HG03103 (cell line): ENCODE measurements at regions not wholly inside any gene's neighbourhood (a gene's known extent, or its start where the extent isn't known, plus 50 kb on each side); places are given as distances from the start of the nearest gene placed in this dataset.

ENCODE experiments used
- ATAC-seq: cut with Tn5 transposase; IDR thresholded peaks from one replicate; pipeline ENCODE4 v1.9.1; 2021; ENCODE audit warnings: low read depth; ENCODE audit not compliant: unreplicated experiment

GRCh38 chr12:31869972-31870371 lies 89.2 kb upstream of the RESF1 start:
- no peak for ATAC-seq

GRCh38 chr12:31868965-31869364 lies 90.2 kb upstream of the RESF1 start:
- no peak for ATAC-seq

GRCh38 chr12:31867292-31867691 lies 91.9 kb upstream of the RESF1 start:
- no peak for ATAC-seq

GRCh38 chr12:31866523-31866922 lies 92.7 kb upstream of the RESF1 start:
- ATAC-seq = no peak

DNA sequence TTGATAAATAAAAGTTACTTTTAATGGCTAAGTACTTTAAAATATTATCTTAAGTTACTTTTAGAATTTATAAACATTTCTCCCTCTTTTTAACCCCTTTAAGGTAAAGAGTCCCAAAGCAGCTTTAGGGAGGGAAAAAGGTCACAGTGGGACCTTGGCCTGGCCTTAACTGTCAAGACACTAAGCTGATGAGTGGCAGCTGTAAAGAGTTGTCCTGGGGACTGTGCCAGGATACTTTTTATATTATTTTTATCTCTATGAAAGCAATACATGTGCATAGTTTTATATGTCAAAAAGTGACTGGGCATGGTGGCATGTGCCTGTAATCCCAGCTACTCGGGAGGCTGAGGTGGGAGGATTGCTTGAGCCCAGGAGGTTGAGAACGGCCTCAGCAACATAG lies 94.2 kb upstream of the RESF1 start:
- ATAC-seq = no peak

DNA sequence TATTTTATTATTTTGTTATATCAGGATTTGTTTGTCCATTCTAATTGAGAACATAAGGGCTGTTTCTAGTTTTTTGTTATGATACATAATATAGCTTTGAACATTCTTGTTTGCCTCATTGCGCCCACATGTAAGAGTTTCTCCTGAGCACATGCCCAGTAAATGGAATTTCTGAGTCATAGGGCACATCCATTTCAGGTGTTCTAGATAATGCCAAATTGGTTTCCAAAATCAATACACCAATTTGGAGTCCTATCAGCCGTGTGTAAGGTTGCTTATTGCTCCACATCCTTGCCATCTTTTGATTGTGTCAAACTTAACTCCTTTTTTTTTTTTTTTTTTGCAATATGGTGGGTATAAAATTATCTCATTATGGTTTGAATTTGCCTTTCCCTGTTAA lies 97.9 kb upstream of the RESF1 start:
- ATAC-seq = no peak

GRCh38 chr12:31860401-31860800 lies 98.8 kb upstream of the RESF1 start:
- ATAC-seq = no peak

DNA sequence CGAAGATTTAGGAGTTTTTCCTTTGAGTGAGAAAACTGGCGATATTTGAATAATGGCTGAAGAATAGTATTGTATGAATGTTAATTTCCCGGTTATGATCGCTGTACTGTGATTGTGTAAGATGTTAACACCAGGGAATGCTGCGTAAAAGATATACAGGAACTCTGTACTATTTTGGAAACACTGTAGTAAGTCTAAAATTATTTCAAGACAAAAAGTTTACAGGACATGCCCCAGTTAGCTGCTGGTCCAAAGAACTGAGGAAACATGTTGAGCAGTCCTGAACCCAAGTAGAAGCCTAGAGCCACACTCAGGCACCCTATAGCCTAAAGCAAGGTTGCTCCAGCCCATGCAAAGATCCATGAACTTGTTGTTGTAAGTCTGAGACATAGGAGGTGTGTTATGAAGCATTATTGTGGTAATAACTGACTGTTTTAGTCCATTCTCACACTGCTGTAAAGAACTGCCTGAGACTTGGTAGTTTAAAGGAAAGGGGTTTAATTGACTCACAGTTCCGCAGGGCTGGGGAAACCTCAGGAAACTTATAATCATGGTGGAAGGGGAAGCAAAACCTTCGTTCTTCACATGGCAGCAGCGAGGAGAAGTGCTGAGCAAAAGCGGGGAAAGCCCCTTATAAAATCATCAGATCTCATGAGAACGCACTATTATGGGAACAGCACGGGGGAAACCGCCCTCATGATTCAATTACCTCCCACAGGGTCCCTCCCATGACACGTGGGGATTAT lies 99.8 kb upstream of the RESF1 start:
- ATAC-seq = no peak

DNA sequence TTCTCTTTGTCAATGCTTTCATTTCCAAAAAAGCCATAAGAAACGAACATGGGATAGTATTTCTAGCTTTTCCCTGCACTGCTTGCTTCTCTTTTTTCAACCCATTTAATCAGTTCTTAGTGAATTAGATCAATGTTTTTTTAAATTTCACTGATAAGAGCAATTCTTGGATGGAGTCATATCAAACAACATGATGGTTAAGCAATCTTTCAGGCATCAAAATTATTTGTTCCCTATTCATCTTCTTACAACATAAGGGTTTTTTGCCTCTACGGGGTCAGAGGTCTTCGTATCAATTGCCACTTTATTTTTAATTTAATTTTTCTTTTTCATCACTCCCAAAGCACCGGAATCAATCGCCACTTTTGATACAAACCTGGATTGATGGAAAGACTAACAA lies 103.8 kb upstream of the RESF1 start:
- no peak for ATAC-seq

DNA sequence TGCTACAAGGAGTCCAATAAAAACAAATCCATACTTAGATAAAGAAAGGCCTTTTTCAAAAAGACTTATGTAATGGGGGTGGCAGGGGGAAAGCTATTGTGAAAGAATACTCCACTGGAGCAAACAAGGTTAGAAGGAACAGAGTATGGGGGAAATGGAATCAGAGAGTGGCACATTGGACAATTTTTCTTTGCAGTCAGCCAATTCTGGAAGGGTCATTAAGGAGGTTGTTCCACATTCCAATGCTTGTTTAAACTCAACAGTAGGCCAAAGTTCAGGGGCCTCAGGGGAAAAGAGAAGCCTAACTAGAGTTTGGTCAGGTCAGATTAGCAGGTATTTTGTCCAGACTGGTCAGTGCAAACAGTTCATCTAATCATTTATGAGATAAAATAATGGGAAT lies 105.2 kb upstream of the RESF1 start:
- ATAC-seq = no peak

DNA sequence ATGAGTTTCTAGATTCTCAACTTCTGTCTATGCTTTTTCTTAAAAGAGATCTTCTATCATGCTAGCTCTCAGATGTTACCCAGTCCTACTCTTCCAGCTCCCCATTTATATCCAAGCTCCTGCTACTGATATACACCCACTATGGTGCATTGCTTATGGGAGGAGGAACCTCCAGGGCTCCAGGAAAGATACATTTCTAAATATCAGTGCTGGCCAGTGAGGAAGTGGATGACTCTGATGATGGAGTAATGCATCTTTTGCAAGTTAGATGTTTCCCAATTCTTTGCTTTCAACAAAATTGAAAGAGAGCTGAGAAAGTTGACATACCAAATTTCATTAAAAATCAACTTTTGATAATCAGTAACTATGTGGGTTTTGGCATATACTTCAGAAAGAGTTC lies 105.7 kb upstream of the RESF1 start:
- ATAC-seq = no peak

GRCh38 chr12:31850268-31850667 lies 108.9 kb upstream of the RESF1 start:
- no peak for ATAC-seq

GRCh38 chr12:31849090-31849687 lies 110.0 kb upstream of the RESF1 start:
- ATAC-seq = no peak

DNA sequence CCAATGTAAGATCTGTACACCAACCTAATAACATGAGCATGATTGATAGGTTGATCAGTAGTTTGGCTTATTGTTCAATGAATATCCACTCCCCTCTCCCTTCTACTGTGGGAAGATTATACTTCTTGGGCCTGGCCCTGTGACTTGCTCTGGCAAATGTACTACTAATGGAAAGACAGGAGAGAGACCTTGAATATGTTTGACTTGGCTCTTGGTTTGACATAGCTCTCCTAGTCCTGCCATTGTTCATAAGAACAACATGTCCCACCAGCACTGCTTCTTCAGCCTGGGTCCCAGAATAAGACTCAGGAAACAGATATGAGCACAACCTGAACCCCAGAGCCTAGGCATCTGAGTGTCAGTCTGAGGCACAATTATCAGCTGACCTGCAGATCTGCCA lies 112.8 kb upstream of the RESF1 start:
- ATAC-seq = no peak

GRCh38 chr12:31845613-31846322 lies 113.4 kb upstream of the RESF1 start:
- no peak for ATAC-seq

DNA sequence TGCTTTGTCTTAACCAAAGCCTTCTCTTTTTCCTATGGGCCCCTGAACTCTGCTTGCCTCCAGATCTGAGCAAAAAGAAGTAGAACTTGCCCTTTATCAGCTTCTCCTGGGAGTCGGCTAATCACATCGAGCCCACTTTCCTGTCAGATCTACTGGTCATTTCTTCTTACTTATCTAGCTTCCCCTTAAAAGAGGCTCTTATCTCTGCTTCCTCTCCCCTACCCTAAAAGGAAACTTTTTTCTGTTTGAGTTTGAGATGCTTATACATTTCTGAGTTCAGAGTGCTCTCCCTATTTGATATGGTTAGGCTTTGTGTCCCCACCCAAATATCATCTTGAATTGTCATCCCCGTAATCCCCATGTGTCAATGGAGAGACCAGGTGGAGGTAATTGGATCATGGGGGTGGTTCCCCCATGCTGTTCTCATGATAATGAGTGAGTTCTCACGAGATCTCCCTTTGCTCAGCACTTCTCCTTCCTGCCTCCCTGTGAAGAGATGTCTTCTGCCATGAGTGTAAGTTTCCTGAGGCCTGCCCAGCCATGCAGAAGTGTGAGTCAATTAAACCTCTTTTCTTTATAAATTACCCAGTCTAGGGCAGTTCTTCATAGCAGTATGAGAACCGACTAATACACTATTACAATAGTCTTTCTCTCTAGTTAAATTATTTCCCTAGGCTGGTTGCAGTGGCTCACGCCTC lies 114.7 kb upstream of the AMN1 start:
- ATAC-seq = no peak

DNA sequence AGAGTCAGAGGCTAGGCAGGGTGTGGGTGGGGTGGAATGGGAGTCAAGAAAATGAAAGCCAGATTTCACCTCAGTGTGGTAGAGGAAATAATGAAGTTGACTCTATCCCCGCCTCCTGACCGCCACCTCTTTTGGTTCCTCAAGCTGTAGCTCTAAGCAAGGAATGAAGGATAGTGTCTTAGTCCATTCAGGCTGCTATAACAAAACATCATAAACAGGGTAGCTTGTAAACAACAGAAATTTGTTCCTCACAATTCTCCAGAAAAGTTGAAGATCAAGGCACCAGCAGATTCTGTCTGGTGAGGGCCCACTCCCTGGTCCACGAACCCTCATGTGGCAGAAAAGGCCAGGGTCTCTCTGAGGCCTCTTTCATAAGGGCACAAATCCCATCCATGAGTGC lies 109.1 kb upstream of the AMN1 start:
- no peak for ATAC-seq

- no peak for ATAC-seq
Measured at GRCh38 chr12:31835276-31835882, 106.6 kb upstream of the AMN1 start.

- no peak for ATAC-seq
Measured at GRCh38 chr12:31834150-31834549, 105.3 kb upstream of the AMN1 start.

DNA sequence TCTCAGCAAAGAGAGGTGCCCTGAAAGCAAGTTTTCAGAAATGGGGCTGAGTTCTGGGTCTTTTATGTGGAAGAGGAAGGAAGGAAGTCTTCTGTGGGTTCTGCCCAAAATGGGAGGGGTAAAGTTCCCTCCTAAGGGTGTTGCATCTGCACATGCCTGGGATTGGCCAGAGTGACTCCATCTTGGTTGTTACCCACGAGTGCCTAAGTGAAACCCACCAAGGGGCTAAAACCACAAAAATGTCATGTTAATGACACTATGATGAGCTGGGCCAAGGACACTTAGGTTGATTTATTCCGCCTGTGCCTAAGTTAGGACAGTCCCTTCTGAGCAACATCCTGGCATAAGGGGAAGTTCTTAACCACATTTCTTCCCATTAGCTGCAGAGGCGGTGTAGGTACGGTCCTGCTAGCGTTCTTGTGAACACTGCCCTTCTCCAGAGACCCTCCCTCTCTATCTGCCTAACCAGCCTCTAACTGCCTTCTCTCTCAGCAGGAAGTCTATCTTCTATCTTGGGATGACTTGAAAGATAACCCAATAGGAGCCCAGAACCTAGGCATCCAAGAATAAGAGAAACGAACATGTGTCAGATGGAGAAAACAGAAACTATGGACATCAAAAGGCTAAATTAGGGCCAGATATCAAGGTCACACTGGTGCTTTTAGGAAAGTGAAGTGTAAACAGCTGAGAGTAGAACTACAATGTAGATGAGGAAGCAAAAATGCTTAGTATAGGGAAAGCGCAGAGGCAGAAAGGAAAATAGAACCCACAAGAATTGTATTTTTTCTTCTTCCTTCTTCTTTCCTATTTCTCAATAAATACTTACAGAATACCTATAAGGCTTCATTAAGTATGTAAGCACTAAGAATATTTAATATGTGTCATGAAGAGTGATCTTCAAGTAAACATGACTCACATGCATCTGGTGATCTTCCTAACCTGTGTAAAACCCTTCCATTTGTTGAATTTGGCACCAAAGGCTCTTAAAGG lies 104.2 kb upstream of the AMN1 start:
- no peak for ATAC-seq
